HG03354 (cell line): ENCODE measurements at regions not wholly inside any gene's neighbourhood (a gene's known extent, or its start where the extent isn't known, plus 50 kb on each side); places are given as distances from the start of the nearest gene placed in this dataset.
"Not testable (repeated sequence)": the region's sequence is repeated elsewhere in the genome, so short reads cannot be mapped to it uniquely, and the experiment has no call there.

Source experiments
- ATAC-seq: cut with Tn5 transposase; IDR thresholded peaks from one replicate; pipeline ENCODE4 v1.9.1; 2021; ENCODE audit warnings: mild to moderate bottlenecking; ENCODE audit not compliant: unreplicated experiment, poor library complexity, severe bottlenecking

GRCh38 chr16:17911578-17911977 is 425.0 kb downstream of the NPIPA8 start:
- ATAC-seq, result not testable (repeated sequence)

DNA sequence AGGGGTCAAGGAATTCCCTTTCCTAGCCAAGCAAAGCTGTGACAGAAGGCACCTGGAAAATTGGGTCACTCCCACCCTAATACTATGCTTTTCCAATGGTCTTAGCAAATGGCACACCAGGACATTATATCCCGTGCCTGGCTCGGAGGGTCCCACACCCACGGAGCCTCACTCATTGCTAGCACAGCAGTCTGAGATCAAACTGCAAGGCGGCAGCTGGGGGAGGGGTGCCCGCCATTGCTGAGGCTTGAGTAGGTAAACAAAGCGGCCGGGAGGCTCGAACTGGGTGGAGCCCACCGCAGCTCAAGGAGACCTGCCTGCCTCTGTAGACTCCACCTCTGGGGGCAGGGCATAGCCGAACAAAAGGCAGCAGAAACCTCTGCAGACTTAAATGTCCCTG is 429.9 kb downstream of the NPIPA8 start:
- not testable (repeated sequence) for ATAC-seq

DNA sequence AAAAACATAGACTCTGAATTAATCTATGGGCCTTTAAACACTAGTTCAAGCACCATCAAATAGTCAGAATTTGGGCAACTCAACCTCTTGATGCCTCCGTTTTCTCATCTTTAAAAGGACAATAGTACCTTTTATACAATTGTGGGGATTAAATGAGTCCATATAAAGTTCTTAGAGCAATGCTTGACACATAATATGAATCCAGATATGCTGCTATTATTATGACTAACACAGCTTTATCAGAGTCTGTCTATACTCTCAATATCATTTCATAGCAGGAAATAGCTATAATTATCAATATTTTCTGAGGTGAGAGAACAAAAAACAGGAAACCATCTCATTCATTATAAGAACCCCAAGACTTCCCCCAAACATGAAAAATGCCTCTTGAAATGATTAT is 430.5 kb upstream of the XYLT1 start:
- no peak for ATAC-seq

- no peak for ATAC-seq
Measured at GRCh38 chr16:17899141-17899540, 428.4 kb upstream of the XYLT1 start.

DNA sequence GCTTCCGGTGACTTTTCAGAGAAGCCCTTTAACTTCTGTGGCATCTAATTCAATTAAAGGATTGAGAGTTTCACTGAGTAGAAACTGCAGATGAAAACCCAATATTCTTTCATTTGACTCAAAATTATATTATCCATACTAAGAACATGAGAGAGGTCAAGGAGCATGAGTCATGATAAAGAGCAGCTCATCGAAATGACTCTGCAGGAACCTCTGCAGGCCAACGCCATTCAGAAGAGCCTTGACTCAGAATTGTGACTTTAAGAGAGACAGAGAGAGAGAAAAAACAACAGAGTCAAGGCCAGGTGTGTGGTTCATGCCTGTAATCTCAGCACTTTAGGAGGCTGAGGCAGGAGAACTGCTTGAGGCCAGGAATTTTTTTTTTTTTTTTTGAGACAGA is 417.2 kb upstream of the XYLT1 start:
- no peak for ATAC-seq

GRCh38 chr16:17885659-17886207 is 415.0 kb upstream of the XYLT1 start:
- ATAC-seq, result no peak

DNA sequence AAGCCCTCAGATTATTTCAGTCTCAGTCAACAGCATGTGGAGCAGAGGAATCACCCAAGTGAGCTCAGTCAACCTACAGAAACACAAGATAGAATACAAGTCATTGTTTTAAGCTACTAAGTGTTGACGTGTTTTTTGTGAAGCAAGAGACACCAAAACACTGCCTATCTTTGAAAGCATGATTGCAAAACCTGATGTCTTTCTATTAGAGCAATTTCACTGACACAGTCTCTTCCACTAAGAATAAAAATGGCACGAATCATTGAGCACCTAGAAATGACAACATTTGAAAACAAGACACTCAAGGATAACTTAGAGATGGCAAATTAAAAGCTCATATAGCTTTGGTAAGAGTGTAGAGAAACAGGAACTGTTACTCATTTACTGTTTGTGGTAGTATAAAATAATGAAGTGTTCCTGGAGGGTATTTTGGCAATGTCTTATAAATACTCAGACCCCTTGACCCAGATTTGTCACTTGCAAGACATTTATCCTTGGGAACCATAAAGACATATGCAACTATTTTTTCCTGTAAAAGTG is 407.1 kb upstream of the XYLT1 start:
- ATAC-seq, result no peak

DNA sequence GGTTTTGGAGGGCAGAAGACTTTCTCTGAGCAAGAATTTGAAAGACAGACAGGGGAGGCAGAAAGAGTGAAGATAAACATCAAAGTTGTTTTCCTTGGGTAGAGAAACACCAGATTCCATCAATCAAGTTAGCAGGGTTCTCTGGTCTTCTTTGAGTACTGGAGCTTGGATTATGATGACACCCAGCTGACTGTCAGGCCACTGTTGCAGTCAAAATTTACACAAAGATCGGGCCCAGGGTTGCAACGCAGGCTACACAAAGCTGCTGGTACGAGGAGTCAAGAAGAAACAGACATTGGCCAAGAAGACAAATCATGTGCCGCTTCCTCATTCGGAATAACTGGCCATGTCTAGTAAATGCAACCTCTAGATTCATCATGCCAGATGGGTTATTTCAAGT is 396.2 kb upstream of the XYLT1 start:
- ATAC-seq, result no peak

- no peak for ATAC-seq
Measured at GRCh38 chr16:17861981-17862479, 391.3 kb upstream of the XYLT1 start.

- no peak for ATAC-seq
Measured at GRCh38 chr16:17858061-17858460, 387.3 kb upstream of the XYLT1 start.

DNA sequence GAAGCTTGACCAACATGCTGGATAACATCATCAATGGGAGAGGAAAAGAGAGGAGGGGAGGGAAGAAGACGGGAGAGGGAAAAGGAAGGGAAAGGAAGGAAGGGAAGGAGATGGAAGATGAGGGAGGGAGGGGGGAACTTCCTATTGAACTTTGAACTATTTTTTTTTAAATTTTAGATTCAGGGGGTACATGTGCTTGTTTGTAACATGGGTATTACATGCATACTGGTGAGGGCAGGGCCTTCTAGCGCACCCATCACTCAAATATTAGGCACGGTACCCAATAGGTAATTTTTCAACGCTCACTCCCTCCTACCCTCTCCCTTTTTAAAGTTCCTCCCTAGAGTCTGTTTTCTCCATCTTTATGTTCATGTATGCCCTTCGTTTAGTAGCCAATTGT is 383.2 kb upstream of the XYLT1 start:
- ATAC-seq, result no peak

DNA sequence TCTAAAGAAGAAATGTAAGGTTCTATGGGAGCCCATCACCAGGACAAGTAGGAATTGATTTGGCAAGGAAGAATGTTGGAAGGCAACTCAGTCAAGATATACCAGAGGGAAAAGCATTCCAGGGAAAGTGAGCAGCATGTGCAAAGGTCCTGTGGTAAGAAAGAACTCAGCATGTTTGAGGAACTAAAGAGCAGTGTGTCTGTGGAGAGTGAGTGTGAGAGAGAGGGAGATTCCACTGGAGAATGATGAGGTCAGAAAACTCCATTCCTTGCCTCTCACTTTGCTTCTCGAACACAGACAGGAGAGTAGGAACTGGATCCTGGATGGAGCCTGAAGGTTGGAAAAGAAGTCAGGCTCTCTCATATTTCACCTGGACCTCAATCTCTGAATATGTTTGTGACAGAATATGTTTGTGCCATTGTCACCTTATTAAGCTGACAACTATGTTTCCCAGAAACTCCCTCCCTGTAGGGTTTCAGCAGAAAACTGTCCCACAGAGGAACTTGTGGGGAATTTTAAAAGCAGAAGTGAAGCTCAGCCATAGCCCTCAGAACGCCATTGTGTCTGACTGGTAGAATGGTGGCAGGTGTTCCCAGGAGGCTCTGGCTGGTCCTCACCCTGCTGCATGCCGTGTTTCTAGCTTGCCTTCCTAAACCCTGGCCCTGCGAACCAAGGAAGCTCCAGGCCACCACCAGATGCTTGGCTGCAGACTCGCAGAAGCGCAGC is 382.4 kb upstream of the XYLT1 start:
- ATAC-seq, result no peak

GRCh38 chr16:17850581-17851250 is 380.0 kb upstream of the XYLT1 start:
- ATAC-seq, result no peak

DNA sequence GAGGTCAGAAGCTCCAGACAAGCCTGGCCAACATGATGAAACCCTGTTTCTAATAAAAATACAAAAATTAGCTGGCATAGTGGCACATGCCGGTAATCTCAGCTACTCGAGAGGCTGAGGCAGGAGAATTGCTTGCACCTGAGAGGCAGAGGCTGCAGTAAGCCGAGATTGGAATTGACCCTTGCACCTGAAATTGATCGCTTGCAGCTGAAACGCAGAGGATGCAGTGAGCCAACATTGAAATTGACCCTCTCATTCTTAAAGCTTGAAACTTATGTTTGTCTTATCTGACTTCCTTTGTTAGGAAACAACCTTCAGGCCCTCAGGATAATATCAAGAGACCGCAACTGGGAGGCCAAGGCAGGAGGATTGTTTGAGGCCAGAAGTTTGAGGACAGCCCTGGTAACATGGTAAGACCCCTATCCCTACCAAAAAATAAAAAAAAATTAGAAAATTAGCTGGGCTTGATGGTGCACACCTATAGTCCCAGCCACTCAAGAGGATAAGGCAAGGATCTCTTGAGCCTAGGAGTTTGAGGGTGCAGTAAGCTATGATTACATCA is 376.6 kb upstream of the XYLT1 start:
- ATAC-seq, result no peak

DNA sequence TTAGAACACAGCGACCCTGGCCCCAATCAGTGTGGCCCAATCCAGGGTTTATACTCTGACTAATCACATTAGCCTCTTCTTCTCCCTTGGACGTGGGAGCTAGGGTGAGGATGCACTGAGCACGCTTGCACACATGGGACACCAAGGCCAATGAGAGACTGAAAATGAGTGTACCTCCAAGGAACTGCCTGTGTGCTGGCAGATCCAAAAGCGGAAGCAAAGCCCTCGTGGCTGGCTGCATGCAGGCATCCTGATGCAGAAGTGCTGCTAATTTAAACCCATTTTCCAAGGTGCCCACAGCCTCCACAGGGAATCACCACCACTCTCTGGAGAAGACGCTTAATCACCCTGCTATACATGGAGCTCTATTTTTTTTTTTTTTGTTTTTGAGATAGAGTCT is 375.3 kb upstream of the XYLT1 start:
- ATAC-seq, result no peak

- ATAC-seq, result no peak
Measured at GRCh38 chr16:17845031-17845430, 374.3 kb upstream of the XYLT1 start.

GRCh38 chr16:17843905-17844304 is 373.1 kb upstream of the XYLT1 start:
- no peak for ATAC-seq

GRCh38 chr16:17839907-17840306 is 369.1 kb upstream of the XYLT1 start:
- ATAC-seq, result no peak

GRCh38 chr16:17839272-17839671 is 368.5 kb upstream of the XYLT1 start:
- ATAC-seq, result no peak

GRCh38 chr16:17836868-17837602 is 366.3 kb upstream of the XYLT1 start:
- no peak for ATAC-seq
